NCI-H2171 (cell line): ENCODE measurements at regions not wholly inside any gene's neighbourhood (a gene's known extent, or its start where the extent isn't known, plus 50 kb on each side); places are given as distances from the start of the nearest gene placed in this dataset.
"Not testable (repeated sequence)": the region's sequence is repeated elsewhere in the genome, so short reads cannot be mapped to it uniquely, and the experiment has no call there.

Experiments
- DNase-seq: peaks from one replicate; lab custom pipeline; 2025; lab: John Stamatoyannopoulos, UW

DNA sequence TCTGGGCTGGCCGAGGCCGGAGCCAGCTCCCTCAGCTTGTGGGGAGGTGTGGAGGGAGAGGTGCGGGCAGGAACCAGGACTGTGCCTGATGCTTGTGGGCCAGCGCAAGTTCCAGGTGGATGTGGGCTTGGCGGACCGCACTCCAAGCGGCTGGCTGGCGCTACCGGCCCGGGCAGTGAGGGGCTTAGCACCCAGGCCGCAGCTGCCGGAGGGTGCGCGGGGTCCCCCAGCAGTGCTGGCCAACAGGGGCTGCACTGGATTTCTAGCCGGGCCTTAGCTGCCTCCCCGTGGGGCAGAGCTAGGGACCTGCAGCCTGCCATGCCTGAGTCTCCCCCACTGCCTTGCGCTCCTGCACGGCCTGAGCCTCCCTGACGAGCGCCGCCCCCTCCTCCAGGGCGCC lies 242.8 kb downstream of the CCSER2 start:
- DNase-seq, result no peak

DNA sequence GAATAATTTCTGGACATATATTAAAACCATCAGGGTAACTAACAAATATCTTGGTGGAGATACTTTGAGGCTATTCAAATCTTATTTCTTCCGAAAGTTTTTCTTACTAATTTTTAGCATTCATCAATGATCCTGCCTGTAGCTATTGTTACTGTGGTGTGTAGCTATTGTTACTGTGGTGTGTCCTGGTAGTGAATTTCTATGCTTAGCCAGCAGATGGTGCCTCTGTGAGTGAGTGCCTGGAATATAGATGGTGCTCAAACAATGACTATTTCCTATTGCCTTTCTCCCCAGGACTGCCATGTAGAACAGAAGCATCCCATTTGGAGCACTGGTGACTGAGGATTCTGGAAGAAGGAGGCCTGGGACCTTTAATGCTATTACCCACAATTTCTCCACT lies 245.7 kb downstream of the CCSER2 start:
- DNase-seq, result no peak

DNA sequence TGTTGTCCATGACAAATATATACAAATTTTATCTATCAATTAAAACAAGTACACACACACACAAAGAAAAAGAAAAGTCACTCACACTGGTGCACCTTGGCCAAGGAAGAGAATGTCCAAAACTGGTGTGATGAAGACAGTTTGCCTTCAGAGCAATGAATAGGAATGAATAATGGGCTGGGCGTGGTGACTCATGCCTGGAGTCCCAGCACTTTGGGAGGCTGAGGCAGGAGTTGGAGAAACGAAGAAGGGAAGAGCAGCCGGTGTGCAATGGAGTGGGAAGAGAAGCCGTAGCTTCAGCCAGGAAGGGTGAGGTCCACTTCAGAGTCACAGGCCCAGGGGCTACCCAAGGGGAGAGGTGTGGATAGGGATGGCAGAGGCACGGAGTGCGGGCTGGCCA lies 253.6 kb downstream of the CCSER2 start:
- DNase-seq, result no peak

DNA sequence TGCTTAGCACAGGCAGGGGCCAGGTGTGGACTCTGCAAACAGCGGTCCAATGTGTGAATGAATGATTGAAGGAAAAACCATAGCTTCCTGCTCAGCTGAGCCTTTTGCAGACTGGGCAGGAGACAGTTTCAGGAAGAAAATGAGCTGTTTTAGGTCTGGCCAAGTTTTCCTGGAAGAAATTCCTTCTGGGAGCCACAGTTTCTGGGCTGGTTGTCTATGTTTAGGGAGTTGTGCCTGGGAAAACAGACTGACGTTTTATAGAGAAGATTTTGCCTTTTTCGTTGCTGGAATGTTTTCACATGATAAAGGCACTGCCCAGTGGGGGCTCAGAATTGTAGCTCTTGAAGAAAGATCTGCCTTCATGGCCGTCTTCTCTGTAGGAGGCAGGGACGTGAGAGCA lies 255.1 kb downstream of the CCSER2 start:
- DNase-seq, result no peak

DNA sequence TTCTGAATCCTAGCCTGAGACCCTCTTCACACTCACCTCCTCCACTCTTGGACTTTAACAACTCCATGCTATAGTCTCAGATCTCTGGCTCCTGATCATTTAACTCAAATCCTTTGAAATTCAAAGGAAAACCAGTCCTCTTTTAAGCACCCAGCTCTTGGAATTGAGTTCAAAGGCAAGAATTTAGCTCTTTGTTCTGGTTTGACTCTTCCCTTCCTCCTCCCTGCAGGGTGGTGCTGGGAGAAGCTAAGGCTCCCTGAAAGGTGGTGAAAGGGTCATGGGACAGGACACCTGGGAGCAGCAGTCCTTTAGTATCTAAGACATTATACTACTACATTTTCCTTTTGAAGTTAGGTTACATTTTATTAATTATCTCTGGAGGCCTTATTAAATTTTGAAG lies 259.4 kb downstream of the CCSER2 start:
- no peak for DNase-seq

DNA sequence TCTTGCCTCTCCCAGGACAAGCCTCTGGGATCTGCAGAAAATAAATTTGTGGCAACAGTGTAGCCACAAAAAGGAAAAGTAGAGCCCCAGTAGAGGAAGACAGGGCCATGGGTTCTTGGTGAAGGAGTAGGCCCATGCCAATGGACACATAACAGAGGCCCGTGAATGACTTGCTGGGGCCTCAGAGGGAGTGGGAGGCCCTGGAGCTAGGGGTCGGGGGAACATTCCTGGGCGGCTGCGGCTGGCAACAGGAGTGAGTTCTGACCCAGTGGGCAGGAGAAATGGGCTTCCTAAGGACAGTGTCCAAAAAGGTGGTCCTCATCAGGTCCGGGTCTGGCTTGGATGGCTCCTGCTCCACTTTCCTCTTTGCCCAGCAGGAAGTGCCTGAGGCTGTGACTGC lies 260.0 kb downstream of the CCSER2 start:
- no peak for DNase-seq

DNA sequence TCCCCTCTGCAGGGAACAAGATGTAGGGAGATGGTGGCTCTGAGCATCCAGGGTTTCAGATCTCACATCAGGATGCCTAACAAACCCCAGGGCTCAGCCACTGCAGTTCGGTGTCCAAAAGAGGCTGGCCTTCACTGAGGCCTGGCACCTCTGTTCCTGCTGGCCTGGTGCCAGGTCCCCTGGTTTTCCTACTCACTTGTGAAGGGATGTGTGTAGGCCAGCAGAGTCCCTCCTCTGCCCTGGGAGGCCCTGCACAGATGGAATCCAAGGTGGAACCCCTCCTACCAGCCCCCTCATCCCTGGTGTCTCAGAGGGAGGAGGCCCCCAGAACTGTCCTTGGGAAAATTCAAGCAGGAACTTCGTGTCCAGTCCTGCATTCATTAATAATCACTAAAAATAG lies 260.6 kb downstream of the CCSER2 start:
- no peak for DNase-seq

DNA sequence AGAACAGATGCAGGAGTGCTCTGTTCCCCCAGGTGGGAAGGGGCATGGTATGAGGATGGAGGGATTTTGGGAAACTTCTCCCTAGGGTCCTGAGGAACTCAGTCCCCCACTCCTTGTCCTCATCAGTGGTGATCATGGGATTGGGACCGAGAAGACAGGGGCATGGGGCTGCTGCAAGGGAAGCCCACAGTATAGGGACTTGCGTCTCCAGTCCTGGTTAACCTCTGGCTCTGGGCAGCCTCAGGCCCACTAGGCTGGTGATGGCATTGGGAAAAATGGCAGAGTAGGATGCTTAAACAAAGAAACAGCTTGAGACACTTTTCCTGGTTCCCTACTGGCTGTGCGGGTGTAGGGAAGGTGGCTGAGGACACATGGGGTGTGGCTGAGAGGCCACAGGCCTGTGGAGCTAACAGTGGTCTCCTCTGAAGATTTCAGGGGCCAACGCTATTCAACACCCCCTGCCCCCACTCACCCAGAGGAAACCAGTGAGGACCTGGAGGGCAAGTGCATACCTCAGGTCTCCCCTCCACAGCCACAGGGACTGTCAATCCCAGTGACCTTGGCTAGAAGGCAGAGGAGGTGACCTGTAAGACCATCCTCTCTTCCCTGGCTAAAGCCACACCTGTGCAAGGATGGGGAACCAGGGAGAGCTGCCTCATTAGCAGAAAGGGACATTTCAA lies 261.3 kb downstream of the CCSER2 start:
- DNase-seq, result no peak

DNA sequence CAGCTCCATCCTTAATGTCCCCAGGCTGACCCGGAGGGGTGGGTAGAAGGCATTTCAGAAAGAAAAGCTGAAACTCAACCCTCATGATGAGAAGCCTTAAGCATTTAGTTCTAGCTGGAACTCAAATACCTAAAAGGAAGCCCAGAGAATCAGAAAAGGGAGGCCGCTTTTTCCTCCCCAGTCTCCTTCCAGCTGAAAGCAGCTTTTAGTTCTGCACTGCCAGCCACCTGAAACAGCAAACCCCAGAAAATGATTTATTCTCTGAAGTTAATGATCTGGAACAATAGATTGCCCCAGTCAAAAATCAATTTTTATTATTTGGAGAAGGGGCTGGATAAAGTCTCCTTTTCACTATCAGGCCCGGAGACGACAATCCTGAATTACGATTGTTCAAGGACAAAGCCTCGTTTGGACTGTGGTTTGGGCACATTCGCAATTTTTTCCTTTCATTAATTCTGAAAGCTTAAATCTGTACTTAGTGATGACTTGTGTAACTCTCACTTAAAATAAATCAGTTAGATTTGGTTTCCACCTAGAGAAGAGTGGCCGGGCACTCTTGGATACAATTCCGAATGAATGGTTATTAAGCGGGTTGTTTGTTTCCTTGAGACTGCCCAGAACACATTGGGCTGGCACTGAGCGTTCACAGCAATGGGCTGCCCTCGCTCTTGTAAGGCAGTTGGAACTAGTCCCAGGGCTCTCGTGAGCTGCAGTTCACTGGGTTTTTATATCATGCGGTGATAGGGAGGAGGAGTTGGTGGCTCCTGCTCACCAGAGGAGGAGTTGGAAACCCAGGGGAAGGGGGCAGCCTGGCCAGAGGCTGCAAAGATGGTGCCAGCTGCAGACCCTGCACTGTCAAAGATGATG lies 262.2 kb downstream of the CCSER2 start:
- DNase-seq, result no peak

DNA sequence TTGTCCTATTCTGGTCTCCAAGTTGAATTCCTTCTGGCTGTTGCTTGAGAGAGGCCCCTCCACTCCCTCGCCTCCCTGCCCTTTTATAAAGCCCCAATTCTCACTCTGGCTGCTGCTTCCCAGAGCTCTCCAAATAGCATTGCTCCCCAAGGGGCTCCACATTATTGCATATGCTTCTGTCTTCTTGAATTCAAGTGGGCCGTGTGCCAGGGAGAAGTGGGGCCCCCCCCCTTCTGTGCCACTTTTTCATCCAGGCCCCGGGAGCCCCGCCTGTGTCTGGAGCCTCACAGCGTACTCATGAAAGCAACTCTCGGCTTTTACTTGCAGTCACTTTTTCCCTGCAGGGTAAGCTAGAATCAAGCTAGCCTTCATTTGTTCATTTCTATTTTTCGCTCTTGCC lies 265.1 kb downstream of the CCSER2 start:
- peak; percentile 9 for DNase-seq

DNA sequence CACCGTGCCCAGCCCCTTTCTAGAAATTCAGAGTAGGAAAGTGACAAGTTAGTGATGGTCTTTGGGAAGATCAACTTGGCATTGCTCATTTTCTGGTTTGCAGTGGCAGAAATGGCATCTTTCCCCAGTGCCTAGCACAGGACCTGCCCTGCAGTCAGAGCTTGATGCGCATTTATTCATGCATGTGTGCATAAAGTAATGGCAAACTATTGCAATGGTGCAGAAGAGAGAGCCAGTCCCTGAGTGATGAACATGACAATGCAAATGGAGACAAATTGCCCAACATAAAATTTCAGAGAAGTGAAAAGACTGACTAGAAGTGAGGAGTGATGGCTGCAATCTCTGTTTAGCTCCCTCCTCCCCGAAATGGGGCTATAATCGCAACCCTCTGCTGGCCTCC lies 268.2 kb downstream of the CCSER2 start:
- DNase-seq, result no peak

DNA sequence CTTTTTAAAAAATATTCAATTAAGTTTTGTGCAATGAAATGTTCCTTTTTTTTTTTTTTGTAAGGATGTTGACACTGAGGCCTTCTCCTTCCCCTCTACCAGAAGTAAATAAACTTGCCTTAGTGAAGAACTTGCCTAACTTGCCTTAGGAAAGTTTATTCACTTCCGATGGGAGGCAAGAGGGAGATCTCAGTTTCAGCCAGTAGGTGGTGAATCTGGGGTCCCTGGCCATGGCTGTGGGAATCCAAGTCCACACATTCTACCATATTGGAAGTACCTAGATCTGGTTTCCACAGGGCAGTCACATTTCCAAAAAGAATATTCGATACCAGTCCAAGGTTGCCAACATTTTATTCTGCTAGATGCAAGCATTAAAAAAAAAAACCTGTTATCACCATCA lies 270.9 kb downstream of the CCSER2 start:
- DNase-seq, result no peak

DNA sequence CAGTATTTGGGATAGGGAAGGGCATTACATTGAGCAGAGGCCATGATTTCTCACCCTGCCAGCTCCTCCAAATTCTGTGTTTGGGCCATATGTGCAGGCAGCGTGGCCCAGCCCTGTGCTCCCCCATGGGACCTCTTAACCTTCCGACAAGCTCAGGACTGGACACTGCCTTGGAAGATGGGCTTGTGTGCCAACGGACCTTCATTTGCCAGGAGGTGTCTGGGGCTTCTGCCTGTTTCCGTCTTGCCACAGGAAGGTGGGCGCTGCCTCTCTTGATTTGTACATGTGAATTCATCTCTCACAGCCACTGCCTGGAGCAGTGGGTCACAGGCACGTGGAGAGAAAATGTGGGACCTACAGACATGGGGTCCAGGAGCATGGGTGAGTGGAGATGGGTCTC lies 272.6 kb downstream of the CCSER2 start:
- DNase-seq, result no peak

DNA sequence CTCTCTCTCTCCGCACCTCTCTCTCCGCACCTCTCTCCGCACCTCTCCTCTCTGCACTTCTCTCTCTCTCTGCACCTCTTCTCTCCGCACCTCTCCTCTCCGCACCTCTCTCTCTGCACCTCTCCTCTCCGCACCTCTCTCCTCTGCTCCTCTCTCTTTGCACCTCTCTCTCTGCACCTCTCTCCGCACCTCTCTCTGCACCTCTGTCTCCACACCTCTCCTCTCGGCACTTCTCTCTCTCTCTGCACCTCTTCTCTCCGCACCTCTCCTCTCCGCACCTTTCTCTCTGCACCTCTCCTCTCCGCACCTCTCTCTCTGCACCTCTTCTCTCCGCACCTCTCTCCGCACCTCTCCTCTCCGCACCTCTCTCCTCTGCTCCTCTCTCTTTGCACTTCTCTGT lies 274.2 kb downstream of the CCSER2 start:
- DNase-seq, result not testable (repeated sequence)

DNA sequence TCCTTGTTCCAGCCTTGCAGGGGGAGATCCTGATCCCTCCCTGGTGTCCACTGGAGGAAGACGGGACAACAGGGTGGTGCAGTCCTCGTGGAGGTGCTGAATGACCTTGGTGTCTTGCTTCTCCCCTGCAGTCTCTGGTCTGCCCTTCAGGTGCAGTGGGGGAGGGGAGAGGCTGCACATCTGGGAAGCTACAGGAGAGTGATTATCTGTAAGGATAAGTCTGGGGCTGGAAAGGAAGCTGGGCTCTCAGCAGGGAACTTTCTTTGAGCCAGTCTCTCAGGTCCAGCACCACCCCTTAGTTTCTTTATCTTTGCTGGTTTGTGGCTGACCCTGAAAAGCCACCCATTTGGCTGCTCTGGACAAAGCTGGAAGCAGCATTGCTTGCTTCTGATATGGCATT lies 275.6 kb downstream of the CCSER2 start:
- no peak for DNase-seq

DNA sequence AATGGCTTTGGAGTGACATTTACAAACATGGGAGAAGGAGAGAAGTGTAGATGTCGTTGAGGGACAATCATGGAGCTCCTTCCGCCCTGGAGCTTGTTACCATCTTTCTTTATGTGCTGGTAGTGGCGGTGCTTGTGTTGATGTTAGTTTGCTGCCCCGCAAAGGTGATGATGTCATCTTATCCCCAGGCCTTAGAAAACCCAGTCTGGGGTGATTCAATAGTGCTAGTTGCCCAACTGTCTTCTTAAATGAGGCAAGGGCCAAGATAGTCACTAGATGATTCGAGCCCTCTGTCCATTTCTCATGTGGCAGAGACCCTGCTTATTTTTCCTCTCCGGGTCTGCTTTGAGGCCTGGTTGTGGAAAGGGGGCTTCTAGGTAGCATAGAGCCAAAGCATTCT lies 277.4 kb downstream of the CCSER2 start:
- DNase-seq, result no peak

DNA sequence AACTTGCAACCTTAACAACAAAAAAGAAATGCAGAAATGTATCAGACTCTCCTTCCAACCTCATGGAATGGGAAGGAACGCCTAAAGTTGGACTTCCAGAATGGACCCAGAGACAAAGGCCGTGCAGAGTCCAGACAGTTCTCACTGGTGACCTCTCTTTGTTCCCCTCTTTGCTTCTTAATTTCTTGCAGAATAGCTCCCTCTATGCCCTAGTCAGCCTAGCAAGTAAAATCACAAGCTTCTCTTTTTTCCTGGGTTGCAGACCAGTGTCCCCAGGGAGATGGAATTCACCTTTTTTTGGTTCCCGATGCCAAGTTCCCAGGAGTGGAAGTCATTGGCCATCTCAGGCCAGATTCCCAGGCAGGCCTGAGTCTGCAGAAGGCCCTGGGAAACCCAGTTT lies 278.0 kb downstream of the CCSER2 start:
- DNase-seq, result no peak

DNA sequence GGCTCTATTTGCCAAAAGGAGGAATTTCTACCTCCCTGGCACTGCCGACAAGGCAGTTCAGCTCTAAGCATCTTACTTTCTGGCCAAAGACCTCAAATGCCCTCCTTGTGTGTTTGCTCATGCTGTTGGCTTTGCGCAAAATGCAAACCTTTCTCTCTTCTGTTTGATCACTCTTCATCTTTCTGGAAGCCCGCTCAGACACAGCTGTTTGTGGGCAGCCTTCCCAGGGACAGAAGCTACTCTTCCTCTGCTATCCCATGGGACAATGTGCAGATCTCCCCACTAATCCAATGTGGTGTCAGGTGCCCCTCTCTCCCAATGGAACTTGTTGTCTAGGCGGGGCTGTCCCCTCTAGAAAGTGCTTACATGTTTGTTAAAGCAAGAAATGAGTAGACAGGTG lies 278.7 kb downstream of the CCSER2 start:
- no peak for DNase-seq

DNA sequence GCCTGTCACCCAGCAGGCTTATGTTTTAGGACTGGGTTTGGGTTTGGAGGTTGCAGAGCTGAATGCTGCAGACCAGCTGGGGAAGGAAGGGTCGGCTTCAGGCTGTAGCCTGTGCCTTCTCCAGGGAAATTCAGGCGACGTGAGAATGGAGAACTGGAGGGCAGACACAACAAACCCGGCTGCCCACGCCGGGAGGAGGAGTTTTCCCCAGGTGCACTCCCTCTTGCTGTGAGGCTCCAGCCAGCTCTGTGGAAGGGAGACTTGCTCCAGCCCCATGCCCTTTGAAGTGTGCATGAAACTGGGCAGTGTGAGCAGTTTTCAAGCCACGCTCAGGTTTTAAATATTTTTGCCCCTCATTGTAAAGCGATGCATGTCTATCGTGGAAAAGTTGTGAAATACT lies 279.1 kb downstream of the CCSER2 start:
- DNase-seq, result no peak

DNA sequence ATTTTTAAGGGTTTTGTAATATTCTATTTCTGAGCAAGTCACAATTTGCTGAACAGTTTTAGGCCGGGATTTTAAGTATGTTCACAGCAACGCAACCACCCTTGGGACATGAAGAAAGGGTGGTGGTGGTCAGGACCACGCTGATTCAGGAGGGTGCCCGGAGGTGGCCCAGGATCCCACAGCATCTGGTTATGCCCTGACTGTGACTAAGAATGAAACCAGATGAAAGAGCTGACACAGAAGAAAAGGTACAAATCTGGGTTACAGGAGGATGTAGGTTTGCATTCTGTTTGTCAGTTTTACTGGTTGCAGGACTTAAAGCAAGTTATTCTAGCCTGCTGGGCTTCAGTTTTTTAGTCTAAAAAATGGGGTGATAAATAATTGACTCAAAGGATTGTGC lies 279.7 kb downstream of the CCSER2 start:
- no peak for DNase-seq

DNA sequence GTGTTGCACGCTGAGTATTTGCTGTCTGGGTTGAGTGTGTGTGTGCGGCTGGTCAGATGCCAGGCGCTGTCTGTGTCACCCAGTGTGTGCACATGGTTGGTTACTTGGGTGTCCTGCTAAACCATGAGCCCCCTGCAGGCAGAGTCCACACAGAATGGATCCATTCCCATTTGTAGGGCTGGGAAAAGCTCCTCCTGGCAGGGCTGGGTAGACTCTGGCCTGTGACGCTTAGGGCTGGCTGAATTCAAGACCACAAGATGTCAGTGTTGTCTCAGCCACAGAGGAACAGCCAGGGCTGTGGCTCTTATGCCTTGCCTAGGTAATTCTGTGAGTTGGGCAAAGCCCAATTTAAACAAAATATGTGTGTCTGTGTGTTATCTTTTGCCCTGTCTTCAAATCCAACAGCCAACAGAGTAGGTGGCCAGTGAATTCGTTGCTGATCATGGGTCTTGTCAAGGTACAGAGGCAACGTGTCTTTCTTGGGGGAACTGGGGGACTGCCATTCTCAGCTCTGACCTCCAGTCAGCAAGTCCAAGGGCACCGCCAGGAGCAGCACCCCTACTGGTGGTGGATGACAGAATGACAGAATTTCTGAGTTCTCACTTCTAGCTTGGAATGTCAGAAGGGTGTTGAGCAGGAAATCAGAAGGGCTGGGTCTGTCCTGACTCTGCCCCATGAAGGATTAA lies 285.1 kb downstream of the CCSER2 start:
- DNase-seq, result peak; percentile 37

DNA sequence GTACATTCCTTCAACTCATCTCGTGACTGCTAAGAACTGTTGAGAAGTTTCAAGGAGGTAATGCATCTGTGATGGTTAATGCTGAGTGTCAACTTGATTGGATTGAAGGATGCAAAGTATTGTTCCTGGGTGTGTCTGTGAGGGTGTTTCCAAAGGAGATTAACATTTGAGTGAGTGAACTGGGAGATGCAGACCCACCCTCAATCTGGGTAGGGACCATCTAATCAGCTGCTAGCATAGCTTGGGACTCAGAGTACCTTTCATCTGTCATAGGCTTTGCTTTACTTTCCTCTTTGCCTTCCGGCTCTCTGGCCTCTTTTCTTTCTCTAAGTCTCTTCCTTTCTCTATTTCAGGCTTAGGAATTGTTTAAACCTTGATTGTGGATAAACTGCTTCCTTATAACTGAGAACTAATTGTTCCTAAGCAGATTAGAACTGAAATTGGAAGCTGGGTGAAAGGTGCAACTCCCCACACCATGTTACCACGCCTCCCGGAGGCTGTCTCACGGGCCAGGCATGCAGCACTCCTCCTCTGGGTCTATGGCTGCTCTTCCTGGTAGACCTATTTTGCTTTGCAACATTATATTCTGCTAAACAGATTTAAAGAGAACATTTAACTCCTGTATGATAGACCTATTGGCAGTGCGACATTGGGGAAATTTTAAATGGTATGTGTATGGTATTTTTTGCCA lies 298.2 kb downstream of the CCSER2 start:
- no peak for DNase-seq

DNA sequence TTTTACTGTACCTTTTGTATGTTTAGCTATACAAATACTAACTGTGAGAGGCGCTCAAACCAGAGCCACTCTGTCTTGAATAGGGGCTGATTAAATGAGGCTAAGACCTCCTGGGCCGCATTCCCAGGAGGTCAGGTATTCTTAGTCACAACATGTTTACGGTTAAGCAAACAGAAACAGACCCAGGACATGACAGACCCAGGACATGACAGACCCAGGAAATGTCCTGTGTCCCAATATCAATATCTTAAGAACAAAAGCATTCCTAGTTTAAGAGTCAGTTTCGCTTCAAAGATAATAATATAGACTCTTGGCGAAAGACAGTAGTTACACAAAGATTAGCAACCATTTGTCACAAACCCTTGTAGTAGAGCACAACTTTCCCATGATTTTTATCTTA lies 304.5 kb downstream of the CCSER2 start:
- no peak for DNase-seq
